CD8-positive, alpha-beta memory T cell (primary cell): ENCODE measurements at regions not wholly inside any gene's neighbourhood (a gene's known extent, or its start where the extent isn't known, plus 50 kb on each side); places are given as distances from the start of the nearest gene placed in this dataset.
A peak's percentile ranks its signal among the peaks of the same experiment; 100 is the strongest.

Experiments used
- CTCF ChIA-PET: fragments of 350-600 bp; sonication (Branson Sonifier 250); formaldehyde crosslinking; loops from one replicate; lab custom pipeline; 2021; ENCODE audit warnings: antibody characterized with exemption; lab: Charles Lee
- POLR2A ChIA-PET: fragments of 350-600 bp; sonication (Branson Sonifier 250); formaldehyde crosslinking; loops from one replicate; lab custom pipeline; 2021; ENCODE audit warnings: antibody characterized with exemption; lab: Charles Lee
- DNase-seq, 5 donors: peaks; one replicate each; pipeline versions ENCODE4 v3.0.0 to v3.0.0-alpha.2; 2020 to 2022; ENCODE audit warnings: mixed read lengths in 1 of 5
- H3K27ac ChIP-seq: one replicate; pipeline ENCODE4 v1.7.0; 2013; ENCODE audit warnings: low read depth, mild to moderate bottlenecking, low read length, moderate library complexity
- H3K27me3 ChIP-seq: 2 replicates; pipeline ENCODE4 v1.7.0; 2013; ENCODE audit warnings: low read length, mild to moderate bottlenecking; ENCODE audit not compliant: insufficient read depth, poor library complexity, severe bottlenecking
- H3K36me3 ChIP-seq: 2 replicates; pipeline ENCODE4 v1.7.0; 2013; ENCODE audit warnings: mild to moderate bottlenecking, low read length, moderate library complexity; ENCODE audit not compliant: insufficient read depth
- H3K4me1 ChIP-seq: 2 replicates; pipeline ENCODE4 v1.7.0; 2013; ENCODE audit warnings: mild to moderate bottlenecking, low read length, moderate library complexity; ENCODE audit not compliant: insufficient read depth
- H3K4me3 ChIP-seq: 2 replicates; pipeline ENCODE4 v1.7.0; 2013; ENCODE audit warnings: mild to moderate bottlenecking, low read length
- H3K9me3 ChIP-seq: 2 replicates; pipeline ENCODE4 v1.7.0; 2013; ENCODE audit warnings: mild to moderate bottlenecking, low read length
- H3K27ac Mint-ChIP-seq, 8 donors: one replicate each; pipeline ENCODE4 v1.8.0; 2020 to 2021; ENCODE audit warnings: mixed read lengths in 8 of 8, mild to moderate bottlenecking in 6 of 8, inconsistent platforms in 3 of 8, moderate library complexity in 3 of 8
- H3K27me3 Mint-ChIP-seq, 2 donors: one replicate each; pipeline ENCODE4 v1.8.0; 2020 to 2021; ENCODE audit warnings: mixed read lengths in 2 of 2, mild to moderate bottlenecking in 1 of 2, moderate library complexity in 1 of 2
- H3K36me3 Mint-ChIP-seq, 3 donors: one replicate each; pipeline ENCODE4 v1.8.0; 2020 to 2021; ENCODE audit warnings: mixed read lengths in 3 of 3, inconsistent platforms in 1 of 3, mild to moderate bottlenecking in 1 of 3
- H3K4me1 Mint-ChIP-seq, 3 donors: one replicate each; pipeline ENCODE4 v1.8.0; 2020 to 2021; ENCODE audit warnings: mixed read lengths in 3 of 3, inconsistent platforms in 1 of 3, mild to moderate bottlenecking in 1 of 3
- H3K4me3 Mint-ChIP-seq, 7 donors: one replicate each; pipeline ENCODE4 v1.8.0; 2020 to 2021; ENCODE audit warnings: mixed read lengths in 7 of 7, mild to moderate bottlenecking in 6 of 7, moderate library complexity in 4 of 7, inconsistent platforms in 2 of 7
- H3K9me3 Mint-ChIP-seq, 5 donors: one replicate each; pipeline ENCODE4 v1.8.0; 2020 to 2022; ENCODE audit warnings: mixed read lengths in 5 of 5, mild to moderate bottlenecking in 3 of 5, moderate library complexity in 2 of 5, inconsistent platforms in 1 of 5

- H3K9me3 Mint-ChIP-seq, result no peaks in the 10 kb centered on the region
These were observed 113.1 kb upstream of the MYL2 start for GRCh38 chr12:111033281-111034082.

GRCh38 chr12:111032591-111032919 lies 112.2 kb upstream of the MYL2 start:
- Mint-ChIP-seq H3K4me3 (peak overlapping the region; percentile 11 to 57 (median 44)), H3K36me3 (no peaks in the 10 kb centered on the region), H3K9me3 (no peaks in the 10 kb centered on the region), H3K27me3 (peaks cover 41 to 70% of the 10 kb centered on the region in 2 donors), H3K4me1 (peaks cover 16 to 36% (median 18%) of the 10 kb centered on the region in 3 donors), H3K27ac (peak overlapping the region in 1 of 8 donors; percentile 43)
- ChIA-PET CTCF (interaction anchor here (1.1 kb wide), 1 partner anchor 15 kb away, joined by 3 read pairs; no protein-coding TSS in a partner anchor), POLR2A (no interaction called here)
- Histone ChIP-seq H3K4me3 (no peak overlapping the region), H3K27ac (no peak overlapping the region), H3K27me3 (peaks cover 57% of the 10 kb centered on the region), H3K4me1 (peaks cover 24% of the 10 kb centered on the region), H3K36me3 (no peaks in the 10 kb centered on the region), H3K9me3 (no peaks in the 10 kb centered on the region)
- DNase-seq, result no peak

More at GRCh38 chr12:111033281-111034082, 113.1 kb upstream of the MYL2 start:
- Histone ChIP-seq H3K9me3 (no peaks in the 10 kb centered on the region), H3K4me3 (no peak overlapping the region), H3K27me3 (peaks cover 57% of the 10 kb centered on the region), H3K27ac (no peak overlapping the region), H3K36me3 (no peaks in the 10 kb centered on the region), H3K4me1 (peaks cover 24% of the 10 kb centered on the region)
- Mint-ChIP-seq H3K36me3 (no peaks in the 10 kb centered on the region), H3K4me1 (peaks cover 16 to 36% (median 18%) of the 10 kb centered on the region in 3 donors), H3K4me3 (peak overlapping the region in 4 of 7 donors; percentile 20 to 47 (median 38)), H3K27me3 (peaks cover 40 to 75% of the 10 kb centered on the region in 2 donors), H3K27ac (no peak overlapping the region)
- POLR2A ChIA-PET, result no interaction called here
- CTCF ChIA-PET, result interaction anchor here (1.1 kb wide), 1 partner anchor 14 kb away, joined by 3 read pairs; no protein-coding TSS in a partner anchor
- peak in 1 of 5 donors; percentile 7 for DNase-seq

DNA sequence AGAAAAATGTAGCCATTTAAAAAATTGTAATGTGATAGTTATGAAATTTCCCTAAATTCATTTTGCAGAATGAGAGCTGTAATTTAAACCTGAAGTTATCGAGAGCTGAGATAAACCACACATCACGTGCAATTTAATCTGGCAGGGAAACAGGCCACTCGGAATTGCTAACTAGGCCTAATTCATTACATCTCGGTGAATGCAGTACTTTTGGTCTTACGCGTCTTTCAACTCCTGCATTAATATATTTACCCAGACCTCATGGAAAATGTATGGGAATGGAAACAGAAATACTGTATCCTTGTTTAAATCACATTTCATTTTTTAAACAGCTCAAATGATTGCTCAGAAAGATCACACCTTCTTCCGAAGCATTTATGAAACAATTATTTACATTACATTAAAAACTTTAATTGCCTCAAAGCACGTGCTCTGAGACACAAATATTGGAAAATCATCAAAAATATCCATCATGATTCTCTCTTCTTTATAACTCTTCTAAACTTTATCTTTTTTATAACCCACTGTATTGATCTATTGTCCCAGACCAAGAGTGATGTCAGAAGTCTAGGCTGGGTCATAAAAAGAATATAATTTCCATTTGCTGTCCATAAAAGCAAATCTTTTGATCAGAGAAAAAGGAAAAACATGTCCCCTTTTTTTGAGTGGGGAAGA lies 111.7 kb upstream of the MYL2 start:
- H3K4me1 Mint-ChIP-seq, result peaks cover 16 to 31% (median 18%) of the 10 kb centered on the region in 3 donors
- Histone ChIP-seq H3K27ac (no peak overlapping the region), H3K27me3 (peaks cover 52% of the 10 kb centered on the region), H3K9me3 (no peaks in the 10 kb centered on the region), H3K4me3 (no peak overlapping the region), H3K36me3 (no peaks in the 10 kb centered on the region), H3K4me1 (peaks cover 24% of the 10 kb centered on the region)
- peaks cover 39 to 70% of the 10 kb centered on the region in 2 donors for H3K27me3 Mint-ChIP-seq
- no peaks in the 10 kb centered on the region for H3K36me3 Mint-ChIP-seq
- DNase-seq, result no peak
- ChIA-PET CTCF (no interaction called here), POLR2A (no interaction called here)
- no peak overlapping the region for H3K27ac Mint-ChIP-seq
- H3K9me3 Mint-ChIP-seq, result no peaks in the 10 kb centered on the region
- peak overlapping the region in 5 of 7 donors; percentile 11 to 57 (median 53) for H3K4me3 Mint-ChIP-seq

DNA sequence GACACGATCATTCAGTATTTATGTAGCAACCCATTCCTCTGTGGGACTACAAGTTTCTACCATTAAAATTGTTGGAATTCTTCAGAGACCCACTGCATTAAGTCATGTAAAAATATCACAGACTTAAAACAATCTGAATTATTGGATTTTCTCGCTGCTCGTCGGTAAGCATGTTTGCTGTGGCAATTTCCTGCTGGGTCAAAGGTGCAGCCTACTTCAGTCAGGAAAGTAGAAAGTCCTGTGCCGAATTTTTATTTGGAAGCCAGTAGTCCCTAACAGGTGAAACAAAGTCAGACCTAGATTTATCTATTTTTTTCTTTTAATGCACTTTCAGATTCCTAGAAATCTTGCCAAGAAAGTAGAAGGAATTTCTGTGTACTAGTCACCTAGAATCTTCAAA lies 110.4 kb upstream of the MYL2 start:
- Histone ChIP-seq H3K27me3 (peaks cover 42% of the 10 kb centered on the region), H3K4me3 (no peak overlapping the region), H3K4me1 (peaks cover 17% of the 10 kb centered on the region), H3K27ac (no peak overlapping the region), H3K36me3 (no peaks in the 10 kb centered on the region), H3K9me3 (no peaks in the 10 kb centered on the region)
- ChIA-PET CTCF (no interaction called here), POLR2A (no interaction called here)
- H3K4me1 Mint-ChIP-seq, result peaks cover 10 to 18% (median 13%) of the 10 kb centered on the region in 3 donors
- no peak for DNase-seq
- no peaks in the 10 kb centered on the region for H3K9me3 Mint-ChIP-seq
- no peak overlapping the region for H3K4me3 Mint-ChIP-seq
- peaks cover 33 to 67% of the 10 kb centered on the region in 2 donors for H3K27me3 Mint-ChIP-seq
- no peak overlapping the region for H3K27ac Mint-ChIP-seq
- H3K36me3 Mint-ChIP-seq, result no peaks in the 10 kb centered on the region

- Histone ChIP-seq H3K36me3 (no peaks in the 10 kb centered on the region), H3K4me1 (peaks cover 8% of the 10 kb centered on the region), H3K27ac (no peak overlapping the region), H3K9me3 (no peaks in the 10 kb centered on the region), H3K4me3 (no peak overlapping the region), H3K27me3 (peaks cover 32% of the 10 kb centered on the region)
- Mint-ChIP-seq H3K4me3 (no peak overlapping the region), H3K36me3 (no peaks in the 10 kb centered on the region), H3K9me3 (no peaks in the 10 kb centered on the region), H3K27ac (no peak overlapping the region), H3K4me1 (peaks cover 0 to 8% (median 4%) of the 10 kb centered on the region in 3 donors), H3K27me3 (peaks cover 24 to 63% of the 10 kb centered on the region in 2 donors)
- CTCF ChIA-PET, result no interaction called here
- POLR2A ChIA-PET, result no interaction called here
- DNase-seq, result no peak
These were observed 109.4 kb upstream of the MYL2 start for GRCh38 chr12:111029732-111030131.

- H3K36me3 ChIP-seq, result no peaks in the 10 kb centered on the region
- ChIA-PET CTCF (no interaction called here), POLR2A (no interaction called here)
- no peak overlapping the region for H3K4me3 ChIP-seq
- peaks cover 27 to 67% of the 10 kb centered on the region in 2 donors for H3K27me3 Mint-ChIP-seq
- H3K27ac Mint-ChIP-seq, result no peak overlapping the region
- H3K9me3 ChIP-seq, result no peaks in the 10 kb centered on the region
- peaks cover 2 to 10% (median 5%) of the 10 kb centered on the region in 3 donors for H3K4me1 Mint-ChIP-seq
- no peaks in the 10 kb centered on the region for H3K9me3 Mint-ChIP-seq
- H3K4me3 Mint-ChIP-seq, result no peak overlapping the region
- peaks cover 32% of the 10 kb centered on the region for H3K27me3 ChIP-seq
- H3K36me3 Mint-ChIP-seq, result no peaks in the 10 kb centered on the region
- DNase-seq, result no peak
- H3K4me1 ChIP-seq, result peaks cover 8% of the 10 kb centered on the region
- no peak overlapping the region for H3K27ac ChIP-seq
These were observed 108.9 kb upstream of the MYL2 start for GRCh38 chr12:111029305-111029704.

DNA sequence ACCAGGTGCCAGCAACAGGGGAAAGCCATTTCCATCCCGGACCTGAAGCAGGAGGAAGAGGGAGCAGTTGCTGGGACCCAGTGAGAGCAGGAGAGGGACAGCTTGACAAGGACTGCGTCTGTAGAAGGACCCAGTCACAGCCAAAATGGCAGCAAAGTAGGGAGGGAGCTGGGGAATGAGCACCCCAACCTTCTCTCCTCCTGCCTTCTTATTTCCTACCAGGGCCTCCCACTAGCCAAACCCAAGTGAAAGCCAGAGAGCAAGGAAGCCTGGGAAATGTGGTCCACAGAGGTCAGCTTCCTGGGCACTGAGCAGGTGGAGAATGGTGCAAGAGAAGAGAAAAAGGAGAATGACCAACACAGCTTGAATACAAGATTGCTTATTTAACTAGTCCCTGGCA lies 108.5 kb upstream of the MYL2 start:
- Mint-ChIP-seq H3K27ac (no peak overlapping the region), H3K4me3 (no peak overlapping the region), H3K9me3 (no peaks in the 10 kb centered on the region), H3K27me3 (peaks cover 29 to 71% of the 10 kb centered on the region in 2 donors), H3K36me3 (no peaks in the 10 kb centered on the region), H3K4me1 (peaks cover 3 to 10% (median 7%) of the 10 kb centered on the region in 3 donors)
- Histone ChIP-seq H3K27ac (no peak overlapping the region), H3K4me3 (no peak overlapping the region), H3K9me3 (no peaks in the 10 kb centered on the region), H3K4me1 (peaks cover 8% of the 10 kb centered on the region), H3K36me3 (no peaks in the 10 kb centered on the region), H3K27me3 (peaks cover 32% of the 10 kb centered on the region)
- POLR2A ChIA-PET, result no interaction called here
- DNase-seq, result no peak
- CTCF ChIA-PET, result no interaction called here

GRCh38 chr12:111027431-111027830 lies 107.1 kb upstream of the MYL2 start:
- no peaks in the 10 kb centered on the region for H3K36me3 Mint-ChIP-seq
- H3K27me3 ChIP-seq, result peaks cover 23% of the 10 kb centered on the region
- DNase-seq, result no peak
- no peaks in the 10 kb centered on the region for H3K36me3 ChIP-seq
- H3K4me1 Mint-ChIP-seq, result peaks cover 3 to 5% (median 4%) of the 10 kb centered on the region in 3 donors
- H3K27ac Mint-ChIP-seq, result no peak overlapping the region
- CTCF ChIA-PET, result no interaction called here
- H3K27ac ChIP-seq, result no peak overlapping the region
- H3K4me3 Mint-ChIP-seq, result no peak overlapping the region
- H3K4me3 ChIP-seq, result no peak overlapping the region
- no peaks in the 10 kb centered on the region for H3K4me1 ChIP-seq
- POLR2A ChIA-PET, result no interaction called here
- H3K9me3 ChIP-seq, result no peaks in the 10 kb centered on the region
- H3K9me3 Mint-ChIP-seq, result no peaks in the 10 kb centered on the region
- peaks cover 27 to 77% of the 10 kb centered on the region in 2 donors for H3K27me3 Mint-ChIP-seq
